ENCODE measurements at regions not wholly inside any gene's neighbourhood (a gene's known extent, or its start where the extent isn't known, plus 50 kb on each side); places are given as distances from the start of the nearest gene placed in this dataset.

DNA sequence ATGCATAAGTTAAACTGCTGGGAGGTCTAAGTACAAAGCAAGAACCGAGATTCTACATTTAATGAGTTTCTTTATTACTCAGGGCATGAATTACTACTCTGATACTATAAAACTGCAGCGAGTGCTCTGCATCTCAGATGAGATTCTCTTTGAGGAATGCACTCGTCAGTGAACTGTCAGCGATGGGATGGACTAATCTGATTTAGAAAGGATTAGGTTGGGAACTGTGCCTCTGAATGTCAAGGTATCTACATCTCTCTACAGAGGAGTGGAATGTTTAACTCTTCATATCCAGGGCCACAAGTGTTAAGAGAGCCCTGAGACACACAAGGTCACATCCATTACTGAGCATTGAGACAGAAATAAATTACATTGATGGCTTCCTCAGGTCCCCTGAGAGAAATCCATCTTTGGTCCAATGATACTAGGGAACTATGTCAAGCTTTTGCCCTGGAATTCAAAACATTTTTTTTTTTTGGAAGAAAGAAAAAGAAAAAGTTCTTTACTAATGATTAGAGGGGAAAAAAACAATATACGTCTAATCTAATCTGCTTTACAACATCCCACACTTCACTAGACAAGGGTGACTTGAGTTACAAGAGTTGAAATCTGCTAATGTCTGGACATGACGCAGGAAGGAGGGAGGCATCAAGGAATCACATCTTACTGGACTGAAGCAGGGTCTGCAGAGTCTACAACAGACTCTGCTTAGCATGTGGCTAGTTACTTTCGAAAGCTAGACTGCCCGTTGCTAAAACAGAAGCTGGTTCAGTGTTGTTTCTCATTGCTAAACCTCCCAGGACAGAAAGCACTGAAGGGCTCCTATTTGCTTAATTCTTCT lies 270.0 kb upstream of the TLE4 start:
- no peaks in the 10 kb centered on the region for H3K36me3 ChIP-seq (ENCODE audit: control insufficient read depth, insufficient read depth, low read length)

DNA sequence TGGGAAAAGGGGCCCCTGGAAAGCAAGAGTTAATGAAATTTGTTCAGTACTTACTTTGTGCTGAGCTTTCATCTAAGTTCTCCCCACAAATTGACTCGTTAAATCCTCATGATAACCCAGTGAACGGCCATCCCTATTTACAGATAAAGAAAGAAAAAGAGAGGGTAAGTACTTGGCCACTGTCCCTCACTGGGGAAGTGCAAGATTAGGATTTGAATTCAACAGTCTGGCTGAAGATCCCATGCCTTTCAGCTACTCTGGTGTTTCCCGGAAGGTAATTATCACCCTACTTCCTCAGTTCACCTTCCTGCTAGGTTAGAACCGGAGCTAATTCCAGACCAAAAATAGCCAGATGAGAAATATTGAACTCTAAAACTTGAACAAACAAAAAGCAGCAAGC lies 269.2 kb upstream of the TLE4 start:
- no peak overlapping the region for H3K27ac ChIP-seq
- H3K79me2 ChIP-seq = no peaks in the 10 kb centered on the region
- H3K4me3 ChIP-seq (ENCODE audit: low read depth, low read length) = no peak overlapping the region
- H3K4me2 ChIP-seq (ENCODE audit: low read length) = no peak overlapping the region
- no peak for TF ChIP-seq CTCF (IDR thresholded peaks at IDR 0.05)
- H3K27me3 ChIP-seq (ENCODE audit: control insufficient read depth, insufficient read depth, low read length) = no peaks in the 10 kb centered on the region
- H3K9me3 ChIP-seq (ENCODE audit: control insufficient read depth, low read length) = no peaks in the 10 kb centered on the region
- no peaks in the 10 kb centered on the region for H3K4me1 ChIP-seq
- no peak overlapping the region for H3K9ac ChIP-seq
- no peak overlapping the region for H2AFZ ChIP-seq
- no peaks in the 10 kb centered on the region for H3K36me3 ChIP-seq (ENCODE audit: control insufficient read depth, insufficient read depth, low read length)

More for the DNA sequence above, 270.0 kb upstream of the TLE4 start:
- Histone ChIP-seq H3K9me3 (ENCODE audit: control insufficient read depth, low read length) (no peaks in the 10 kb centered on the region), H2AFZ (no peak overlapping the region), H3K27ac (no peak overlapping the region), H3K9ac (no peak overlapping the region), H3K4me1 (no peaks in the 10 kb centered on the region), H3K79me2 (no peaks in the 10 kb centered on the region), H3K27me3 (ENCODE audit: control insufficient read depth, insufficient read depth, low read length) (no peaks in the 10 kb centered on the region), H3K4me2 (ENCODE audit: low read length) (no peak overlapping the region), H3K4me3 (ENCODE audit: low read depth, low read length) (no peak overlapping the region)
- no peak for TF ChIP-seq CTCF (IDR thresholded peaks at IDR 0.05)

DNA sequence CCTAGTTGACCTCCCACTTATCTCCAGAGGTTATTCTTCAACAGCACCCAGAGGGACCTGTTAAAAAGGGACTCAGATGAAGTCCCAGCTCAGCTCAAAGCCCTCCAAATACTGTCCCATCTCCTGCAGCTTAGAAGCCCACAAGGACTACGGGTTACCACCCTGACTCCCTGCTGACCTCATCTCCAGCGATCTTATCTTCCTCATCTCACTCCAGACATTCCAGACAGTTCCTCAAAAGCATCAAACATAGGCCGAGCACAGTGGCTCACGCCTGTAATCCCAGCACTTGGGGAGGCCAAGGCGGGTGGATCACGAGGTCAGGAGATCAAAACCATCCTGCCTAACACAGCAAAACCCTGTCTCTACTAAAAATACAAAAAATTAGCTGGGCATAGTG lies 263.8 kb upstream of the TLE4 start:
- Histone ChIP-seq H3K27me3 (ENCODE audit: control insufficient read depth, insufficient read depth, low read length) (no peaks in the 10 kb centered on the region), H2AFZ (no peak overlapping the region), H3K9ac (no peak overlapping the region), H3K4me1 (no peaks in the 10 kb centered on the region), H3K36me3 (ENCODE audit: control insufficient read depth, insufficient read depth, low read length) (no peaks in the 10 kb centered on the region), H3K4me2 (ENCODE audit: low read length) (no peak overlapping the region), H3K9me3 (ENCODE audit: control insufficient read depth, low read length) (no peaks in the 10 kb centered on the region), H3K27ac (no peak overlapping the region), H3K79me2 (no peaks in the 10 kb centered on the region), H3K4me3 (ENCODE audit: low read depth, low read length) (no peak overlapping the region)
- TF ChIP-seq CTCF (IDR thresholded peaks at IDR 0.05) = no peak

DNA sequence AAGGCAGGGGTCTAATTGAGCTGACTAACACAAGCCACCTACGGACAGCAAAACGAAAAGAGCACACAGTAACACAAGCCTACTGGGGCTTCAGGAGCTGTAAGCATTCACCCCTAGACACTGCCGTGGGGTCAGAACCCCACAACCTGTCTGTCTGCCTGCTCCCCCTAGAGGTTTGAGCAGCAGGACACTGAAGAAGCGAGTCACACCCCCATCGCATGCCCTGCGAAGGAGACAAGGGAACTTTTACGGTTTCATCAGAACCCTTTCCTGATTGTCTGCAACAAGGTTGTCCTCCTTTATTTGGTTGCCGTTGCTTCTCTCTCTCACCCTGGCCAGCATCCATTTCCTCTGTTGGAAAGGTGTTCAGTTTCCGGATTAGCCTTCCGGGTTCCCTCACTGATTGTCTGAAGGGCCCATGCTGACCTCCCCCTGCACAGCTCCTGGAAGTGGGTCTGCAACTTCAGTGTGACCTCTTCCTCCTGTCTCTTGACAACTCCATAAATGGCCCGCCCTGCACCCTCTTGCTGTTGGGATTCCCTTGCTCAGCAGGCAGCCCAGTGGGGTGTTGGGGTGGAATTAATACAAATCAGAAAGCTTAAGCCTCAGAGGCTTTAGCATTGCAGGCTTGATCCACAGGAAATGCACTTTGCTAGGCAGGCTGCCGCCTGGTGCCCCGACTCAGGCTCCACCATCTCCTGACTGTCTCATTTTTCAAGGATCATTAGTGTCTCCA lies 258.9 kb upstream of the TLE4 start:
- H3K79me2 ChIP-seq = no peaks in the 10 kb centered on the region
- H3K27me3 ChIP-seq (ENCODE audit: control insufficient read depth, insufficient read depth, low read length) = no peaks in the 10 kb centered on the region
- no peak overlapping the region for H2AFZ ChIP-seq
- no peaks in the 10 kb centered on the region for H3K36me3 ChIP-seq (ENCODE audit: control insufficient read depth, insufficient read depth, low read length)
- H3K9ac ChIP-seq = no peak overlapping the region
- no peaks in the 10 kb centered on the region for H3K9me3 ChIP-seq (ENCODE audit: control insufficient read depth, low read length)
- no peaks in the 10 kb centered on the region for H3K4me1 ChIP-seq
- H3K4me2 ChIP-seq (ENCODE audit: low read length) = no peak overlapping the region
- no peak for TF ChIP-seq CTCF (IDR thresholded peaks at IDR 0.05)
- H3K4me3 ChIP-seq (ENCODE audit: low read depth, low read length) = no peak overlapping the region
- H3K27ac ChIP-seq = no peak overlapping the region
